ENCODE measurements at regions not wholly inside any gene's neighbourhood (a gene's known extent, or its start where the extent isn't known, plus 50 kb on each side); places are given as distances from the start of the nearest gene placed in this dataset.

DNA sequence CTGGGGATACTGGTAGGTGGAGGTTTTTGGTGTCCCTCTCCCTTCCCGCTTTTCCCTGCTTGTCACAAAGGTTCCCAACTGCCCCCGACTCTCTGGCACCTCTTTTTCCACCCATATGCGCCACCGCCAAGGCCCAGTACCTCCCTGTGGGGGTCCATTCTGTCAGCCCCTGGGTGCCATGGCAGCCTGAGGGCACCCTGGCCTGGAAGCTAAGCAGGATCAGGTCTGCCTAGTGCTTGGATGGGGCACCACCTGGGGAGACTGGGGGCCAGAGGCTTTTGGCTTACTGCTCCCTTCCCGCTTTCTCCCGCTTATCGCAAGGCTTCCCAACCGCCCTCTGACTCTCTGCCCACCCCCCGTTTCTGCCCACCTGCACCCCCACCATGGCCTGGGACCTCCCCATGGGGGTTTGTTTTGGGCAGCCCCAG, 2286.4 kb downstream of the TP53TG3F start:
- TF ChIP-seq EZH2phosphoT487 (IDR thresholded peaks at IDR 0.05; ENCODE audit: insufficient read depth, low read depth) (no peak), EZH2 (IDR thresholded peaks at IDR 0.05; ENCODE audit: insufficient read depth, poor library complexity, severe bottlenecking) (no peak)

All from GM23248 (cell line).